NB4 (cell line): ENCODE measurements at regions not wholly inside any gene's neighbourhood (a gene's known extent, or its start where the extent isn't known, plus 50 kb on each side); places are given as distances from the start of the nearest gene placed in this dataset.

Source experiments
- POLR2A ChIP-seq: IDR thresholded peaks from 2 replicates; pipeline ENCODE4 v1.6.1; 2011; ENCODE audit warnings: mild to moderate bottlenecking; ENCODE audit not compliant: insufficient read length; ENCODE audit errors: extremely low read depth
- TF ChIP-seq, protein P1 (sequence below): IDR thresholded peaks from one replicate; pipeline ENCODE4 v1.5.1; 2012; ENCODE audit warnings: low read depth, low read length

DNA sequence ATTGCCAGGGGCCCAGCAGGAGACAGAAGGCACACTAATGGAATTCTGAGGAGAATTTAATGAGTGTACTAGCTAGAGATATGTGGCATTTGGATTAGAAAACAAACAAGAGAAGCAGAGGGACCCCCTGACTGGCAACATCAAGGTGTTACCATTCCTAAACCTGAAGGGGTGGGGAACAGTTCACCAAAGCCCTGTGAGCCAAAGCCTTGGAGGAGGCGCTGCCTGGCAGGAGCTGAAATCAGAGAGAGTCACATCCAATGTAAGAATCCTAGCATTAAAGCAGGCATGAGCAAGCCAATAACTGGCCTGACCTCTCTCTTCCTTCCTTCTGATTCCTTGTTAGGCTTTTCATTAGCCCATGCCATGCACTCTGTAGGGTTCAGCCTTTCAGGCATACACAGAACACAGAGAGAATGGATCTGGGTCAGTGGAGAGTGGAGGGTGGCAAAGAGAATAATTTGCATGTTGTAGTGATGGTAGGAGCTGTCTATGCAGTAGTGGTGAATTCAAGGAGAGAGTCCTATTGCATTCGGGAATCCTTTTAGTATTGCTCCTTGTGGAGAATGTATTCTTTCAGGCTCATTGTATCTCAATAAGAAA, 367.2 kb upstream of the MAN1A1 start:
- TF ChIP-seq, protein P1, sequence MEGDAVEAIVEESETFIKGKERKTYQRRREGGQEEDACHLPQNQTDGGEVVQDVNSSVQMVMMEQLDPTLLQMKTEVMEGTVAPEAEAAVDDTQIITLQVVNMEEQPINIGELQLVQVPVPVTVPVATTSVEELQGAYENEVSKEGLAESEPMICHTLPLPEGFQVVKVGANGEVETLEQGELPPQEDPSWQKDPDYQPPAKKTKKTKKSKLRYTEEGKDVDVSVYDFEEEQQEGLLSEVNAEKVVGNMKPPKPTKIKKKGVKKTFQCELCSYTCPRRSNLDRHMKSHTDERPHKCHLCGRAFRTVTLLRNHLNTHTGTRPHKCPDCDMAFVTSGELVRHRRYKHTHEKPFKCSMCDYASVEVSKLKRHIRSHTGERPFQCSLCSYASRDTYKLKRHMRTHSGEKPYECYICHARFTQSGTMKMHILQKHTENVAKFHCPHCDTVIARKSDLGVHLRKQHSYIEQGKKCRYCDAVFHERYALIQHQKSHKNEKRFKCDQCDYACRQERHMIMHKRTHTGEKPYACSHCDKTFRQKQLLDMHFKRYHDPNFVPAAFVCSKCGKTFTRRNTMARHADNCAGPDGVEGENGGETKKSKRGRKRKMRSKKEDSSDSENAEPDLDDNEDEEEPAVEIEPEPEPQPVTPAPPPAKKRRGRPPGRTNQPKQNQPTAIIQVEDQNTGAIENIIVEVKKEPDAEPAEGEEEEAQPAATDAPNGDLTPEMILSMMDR = no peak
- TF ChIP-seq POLR2A = no peak
